HFF-Myc (cell line): ENCODE measurements at regions not wholly inside any gene's neighbourhood (a gene's known extent, or its start where the extent isn't known, plus 50 kb on each side); places are given as distances from the start of the nearest gene placed in this dataset.
"Not testable (repeated sequence)": the region's sequence is repeated elsewhere in the genome, so short reads cannot be mapped to it uniquely, and the experiment has no call there.

ENCODE experiments used
- DNase-seq: peaks from one replicate; pipeline ENCODE4 v3.0.0-alpha.2; 2011; ENCODE audit warnings: low read depth; ENCODE audit errors: extremely low read depth
- H3K4me3 ChIP-seq: replicated peaks from 2 replicates; pipeline ENCODE4 v1.5.1; 2011; ENCODE audit warnings: low read depth, mild to moderate bottlenecking, control low read depth, low read length
- TF ChIP-seq, protein P1 (sequence below): IDR thresholded peaks from 2 replicates; pipeline ENCODE4 v1.5.1; 2012; ENCODE audit warnings: mild to moderate bottlenecking, low read depth, low read length, control low read depth; ENCODE audit errors: missing control alignments

DNA sequence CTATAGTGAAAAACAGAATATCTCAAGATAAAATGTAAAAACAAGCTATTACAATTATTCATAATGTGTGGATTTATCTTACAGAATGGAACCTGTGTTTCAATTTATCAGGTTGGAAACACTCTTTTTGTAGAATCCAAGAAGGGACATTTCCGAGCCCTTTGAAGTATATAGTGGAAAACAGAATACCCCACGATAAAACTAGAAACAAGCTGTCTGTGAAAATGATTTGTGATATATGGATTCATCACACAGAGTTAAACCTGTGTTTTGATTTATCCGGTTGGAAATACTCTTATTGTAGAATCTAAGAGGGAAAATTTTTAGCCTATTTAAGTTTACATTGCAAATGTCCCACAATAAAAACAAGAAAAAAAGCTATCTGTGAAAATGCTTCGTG is 388.2 kb downstream of the PRDM9 start:
- H3K4me3 ChIP-seq: no peak overlapping the region
- DNase-seq: no peak
- TF ChIP-seq, protein P1, sequence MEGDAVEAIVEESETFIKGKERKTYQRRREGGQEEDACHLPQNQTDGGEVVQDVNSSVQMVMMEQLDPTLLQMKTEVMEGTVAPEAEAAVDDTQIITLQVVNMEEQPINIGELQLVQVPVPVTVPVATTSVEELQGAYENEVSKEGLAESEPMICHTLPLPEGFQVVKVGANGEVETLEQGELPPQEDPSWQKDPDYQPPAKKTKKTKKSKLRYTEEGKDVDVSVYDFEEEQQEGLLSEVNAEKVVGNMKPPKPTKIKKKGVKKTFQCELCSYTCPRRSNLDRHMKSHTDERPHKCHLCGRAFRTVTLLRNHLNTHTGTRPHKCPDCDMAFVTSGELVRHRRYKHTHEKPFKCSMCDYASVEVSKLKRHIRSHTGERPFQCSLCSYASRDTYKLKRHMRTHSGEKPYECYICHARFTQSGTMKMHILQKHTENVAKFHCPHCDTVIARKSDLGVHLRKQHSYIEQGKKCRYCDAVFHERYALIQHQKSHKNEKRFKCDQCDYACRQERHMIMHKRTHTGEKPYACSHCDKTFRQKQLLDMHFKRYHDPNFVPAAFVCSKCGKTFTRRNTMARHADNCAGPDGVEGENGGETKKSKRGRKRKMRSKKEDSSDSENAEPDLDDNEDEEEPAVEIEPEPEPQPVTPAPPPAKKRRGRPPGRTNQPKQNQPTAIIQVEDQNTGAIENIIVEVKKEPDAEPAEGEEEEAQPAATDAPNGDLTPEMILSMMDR: no peak

DNA sequence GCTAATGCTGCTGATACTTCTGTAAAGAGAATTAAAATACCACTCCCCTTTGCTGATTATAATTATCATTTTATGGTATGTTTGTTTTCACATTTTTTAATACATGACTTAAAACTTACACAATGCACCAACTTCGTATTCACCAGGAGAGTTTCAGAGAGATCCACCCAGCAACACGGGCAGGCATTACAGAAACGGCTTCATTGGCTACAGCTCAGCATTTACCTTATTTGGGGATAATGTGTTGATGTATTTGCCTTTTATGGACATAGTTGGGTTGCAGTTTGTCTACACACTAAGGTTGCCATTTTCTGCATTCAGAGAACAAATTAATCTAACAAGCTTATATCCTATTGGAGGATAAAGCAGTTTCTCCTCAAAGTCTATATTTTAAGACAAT is 423.6 kb downstream of the PRDM9 start:
- TF ChIP-seq, protein P1: no peak
- DNase-seq: no peak

DNA sequence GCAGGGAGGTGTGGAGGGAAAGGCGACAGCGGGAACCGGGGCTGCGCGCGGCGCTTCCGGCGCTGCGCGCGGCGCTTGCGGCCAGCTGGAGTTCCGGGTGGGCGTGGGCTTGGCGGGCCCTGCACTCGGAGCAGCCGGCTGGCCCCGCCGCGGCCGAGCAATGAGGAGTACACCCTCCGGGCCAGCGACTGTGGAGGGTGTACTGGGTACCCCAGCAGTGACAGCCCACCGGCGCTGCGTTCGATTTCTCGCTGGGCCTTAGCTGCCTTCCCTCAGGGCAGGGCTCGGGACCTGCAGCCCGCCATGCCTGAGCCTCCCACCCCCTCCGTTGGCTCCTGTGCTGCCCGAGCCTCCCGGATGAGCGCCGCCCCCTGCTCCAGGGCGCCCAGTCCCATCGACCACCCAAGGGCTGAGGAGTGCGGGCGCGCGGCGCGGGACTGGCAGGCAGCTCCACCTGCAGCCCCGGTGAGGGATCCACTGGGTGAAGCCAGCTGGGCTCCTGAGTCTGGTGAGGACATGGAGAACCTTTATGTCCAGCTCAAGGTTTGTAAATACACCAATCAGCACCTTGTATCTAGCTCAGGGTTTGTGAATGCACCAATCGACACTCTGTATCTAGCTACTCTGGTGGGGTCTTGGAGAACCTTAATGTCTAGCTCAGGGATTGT is 444.0 kb downstream of the PRDM9 start:
- DNase-seq, H3K4me3 ChIP-seq: not testable (repeated sequence)

More for the DNA sequence above, 423.6 kb downstream of the PRDM9 start:
- H3K4me3 ChIP-seq: no peak overlapping the region

DNA sequence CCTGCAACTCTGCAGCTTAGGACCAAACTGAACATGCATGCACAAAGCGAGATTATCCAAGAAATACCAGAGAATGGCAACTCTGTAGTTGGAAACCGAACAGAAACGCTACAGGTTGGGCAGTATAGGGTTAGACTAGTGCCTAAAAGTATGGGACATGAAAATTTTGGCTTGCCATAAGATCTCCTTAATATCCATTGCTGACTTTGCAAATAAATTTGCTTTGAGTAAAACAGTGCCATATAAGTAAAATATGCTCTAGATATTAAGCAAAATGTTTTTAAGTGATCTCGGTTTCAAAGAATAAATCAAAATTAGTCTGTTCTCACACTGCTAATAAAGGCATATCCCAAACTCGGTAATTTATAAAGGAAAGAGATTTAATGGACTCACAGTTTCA is 456.0 kb downstream of the PRDM9 start:
- DNase-seq: no peak
- TF ChIP-seq, protein P1: no peak
- H3K4me3 ChIP-seq: no peak overlapping the region

DNA sequence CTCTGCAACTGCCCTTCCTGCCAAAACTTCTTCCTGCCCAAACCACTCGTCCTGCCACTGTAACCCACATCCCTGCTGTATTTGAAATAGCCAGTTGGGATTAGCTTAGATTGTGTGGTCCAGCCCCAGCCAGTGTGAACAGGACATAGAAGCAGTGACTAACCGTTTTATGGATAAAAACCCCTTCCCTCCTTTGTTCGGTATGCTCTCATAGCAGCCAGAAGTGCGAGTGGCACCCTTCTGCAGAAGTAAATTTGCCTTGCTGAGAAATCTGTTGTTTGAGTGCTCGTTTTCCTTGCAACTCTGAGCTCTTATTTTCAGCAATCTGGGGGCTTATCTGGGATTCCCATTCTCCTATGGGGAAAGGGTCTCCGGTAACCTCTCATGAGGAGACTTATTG is 470.0 kb downstream of the PRDM9 start:
- no peak for DNase-seq
- TF ChIP-seq, protein P1: no peak
- no peak overlapping the region for H3K4me3 ChIP-seq

DNA sequence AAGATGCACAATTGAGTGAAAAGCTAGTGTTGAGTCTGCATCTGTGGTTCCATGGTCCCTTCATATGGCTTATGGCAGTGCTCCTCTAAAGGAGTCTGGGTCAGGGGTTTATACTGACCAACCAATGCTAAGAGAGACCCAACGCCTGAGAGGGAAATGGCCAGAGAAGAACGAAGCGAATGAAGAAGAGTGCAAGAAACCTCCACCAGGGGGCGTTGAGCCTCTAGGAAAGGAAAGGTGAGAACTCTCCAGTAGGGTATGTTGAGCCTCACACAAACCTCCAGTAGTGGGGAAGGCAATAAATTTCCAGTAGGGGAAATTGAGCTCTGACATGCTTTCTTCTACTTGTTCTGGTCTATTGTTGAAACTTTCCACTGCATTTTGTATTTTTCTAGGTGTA is 470.6 kb downstream of the PRDM9 start:
- DNase-seq: no peak
- H3K4me3 ChIP-seq: no peak overlapping the region
- TF ChIP-seq, protein P1: peak; percentile 38

DNA sequence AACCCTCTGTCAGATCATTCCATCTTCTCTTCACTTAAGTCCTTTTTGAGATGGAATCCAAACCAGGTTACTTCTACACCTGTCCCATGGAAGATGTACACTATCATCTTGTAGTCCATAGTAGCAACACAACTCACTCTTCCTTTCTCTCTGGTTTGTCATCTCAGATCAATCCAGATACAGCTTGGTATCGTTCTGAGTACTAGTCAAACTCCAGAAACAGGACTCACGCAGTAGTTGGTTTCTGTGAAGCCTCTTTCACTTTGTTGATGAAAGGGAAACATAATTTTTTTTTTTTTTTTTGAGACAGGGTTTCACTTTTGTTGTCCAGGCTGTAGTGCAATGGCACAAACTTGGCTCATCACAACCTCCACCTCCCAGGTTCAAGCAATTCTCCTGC is 484.0 kb downstream of the PRDM9 start:
- TF ChIP-seq, protein P1: no peak
- DNase-seq: no peak
- H3K4me3 ChIP-seq: no peak overlapping the region
